B cell (primary cell): ENCODE measurements at regions not wholly inside any gene's neighbourhood (a gene's known extent, or its start where the extent isn't known, plus 50 kb on each side); places are given as distances from the start of the nearest gene placed in this dataset.

ENCODE experiments used
- CTCF ChIP-seq: fragments of 200-600 bp; IDR thresholded peaks from one replicate; pipeline ENCODE4 v1.8.0; 2022; ENCODE audit warnings: antibody characterized with exemption, mild to moderate bottlenecking
- EZH2 ChIP-seq: IDR thresholded peaks from 2 replicates; pipeline ENCODE4 v1.6.1; 2012; ENCODE audit warnings: borderline replicate concordance, low read depth, mild to moderate bottlenecking, moderate library complexity, low read length; ENCODE audit not compliant: insufficient read depth, poor library complexity, severe bottlenecking

GRCh38 chr4:33837043-33837838 is 2407.1 kb downstream of the ARAP2 start:
- no peak for TF ChIP-seq EZH2
- TF ChIP-seq CTCF = no peak
